Lower leg skin (tissue), 4 donors: ENCODE measurements at regions not wholly inside any gene's neighbourhood (a gene's known extent, or its start where the extent isn't known, plus 50 kb on each side); places are given as distances from the start of the nearest gene placed in this dataset.

ENCODE experiments used
- DNase-seq, 2 donors: peaks; one replicate each; pipeline ENCODE4 v3.0.0-alpha.2; 2019; ENCODE audit warnings: low spot score in 2 of 2
- H3K4me3 ChIP-seq: fragments of 200-600 bp; sonication (generic); 2 replicates; pipeline ENCODE4 v1.5.1; 2017; ENCODE audit warnings: mild to moderate bottlenecking, low read depth; ENCODE audit not compliant: poor library complexity, severe bottlenecking
- POLR2A ChIP-seq, 2 donors: fragments of 450-650 bp; IDR thresholded peaks; one replicate each; pipeline ENCODE4 v1.6.1; 2016 to 2017; ENCODE audit warnings: antibody characterized with exemption in 2 of 2, mild to moderate bottlenecking in 1 of 2, moderate library complexity in 1 of 2
- WGBS, 2 donors: methylation state at CpG; one replicate each; pipeline ENCODE4 v1.1.5; 2018; 5-methylcytosine and 5-hydroxymethylcytosine counted together
- intact Hi-C: fragments of 100-400 bp; cut with DNase I; formaldehyde crosslinking; loops from one replicate; pipeline ENCODE4 v1.15.0; 2023; ENCODE audit warnings: low total_unique reads
- TF ChIP-seq, protein P1 (sequence below), 3 donors: fragments of 450-650 bp; IDR thresholded peaks; one replicate each; pipeline ENCODE4 v1.5.1; 2016; ENCODE audit warnings: antibody characterized with exemption in 3 of 3, mild to moderate bottlenecking in 3 of 3, moderate library complexity in 2 of 3

DNA sequence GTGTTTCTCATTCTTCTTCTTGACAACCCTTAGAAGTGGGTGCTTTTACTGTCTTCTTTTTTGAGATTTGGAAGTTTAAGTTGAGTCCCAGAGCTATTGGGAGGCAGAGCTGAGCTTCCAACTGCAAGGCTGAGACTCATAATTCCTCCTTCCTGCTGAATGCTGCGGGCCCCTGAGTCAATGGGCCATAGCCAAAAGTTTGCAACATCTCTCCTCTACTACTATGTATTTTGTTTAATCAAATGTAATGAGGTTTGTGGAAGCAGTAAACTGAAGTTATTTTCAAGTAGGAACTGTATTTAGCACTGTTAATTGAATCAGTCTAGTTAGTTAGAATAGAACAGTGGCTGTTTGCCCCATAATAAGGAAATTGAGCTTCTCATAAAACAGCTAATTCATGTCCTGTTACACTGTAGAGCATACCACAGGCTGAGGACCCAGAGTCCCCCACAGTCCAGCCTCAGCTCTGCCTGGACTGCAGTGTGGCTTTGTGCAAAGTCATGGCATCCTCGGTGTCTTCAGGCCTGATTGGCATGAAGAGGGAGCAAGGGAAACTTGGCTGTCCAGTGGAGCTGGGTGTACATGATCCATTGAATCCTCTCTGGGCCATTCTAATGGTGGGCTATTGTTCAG lies 631.7 kb downstream of the VRK1 start:
- intact Hi-C loops: no loop called here
- no peak for DNase-seq
- no peak overlapping the region for H3K4me3 ChIP-seq
- 60 to 71% methylated on average over 2 of the region's 2 CpGs for WGBS, 2 donors
- TF ChIP-seq, protein P1, sequence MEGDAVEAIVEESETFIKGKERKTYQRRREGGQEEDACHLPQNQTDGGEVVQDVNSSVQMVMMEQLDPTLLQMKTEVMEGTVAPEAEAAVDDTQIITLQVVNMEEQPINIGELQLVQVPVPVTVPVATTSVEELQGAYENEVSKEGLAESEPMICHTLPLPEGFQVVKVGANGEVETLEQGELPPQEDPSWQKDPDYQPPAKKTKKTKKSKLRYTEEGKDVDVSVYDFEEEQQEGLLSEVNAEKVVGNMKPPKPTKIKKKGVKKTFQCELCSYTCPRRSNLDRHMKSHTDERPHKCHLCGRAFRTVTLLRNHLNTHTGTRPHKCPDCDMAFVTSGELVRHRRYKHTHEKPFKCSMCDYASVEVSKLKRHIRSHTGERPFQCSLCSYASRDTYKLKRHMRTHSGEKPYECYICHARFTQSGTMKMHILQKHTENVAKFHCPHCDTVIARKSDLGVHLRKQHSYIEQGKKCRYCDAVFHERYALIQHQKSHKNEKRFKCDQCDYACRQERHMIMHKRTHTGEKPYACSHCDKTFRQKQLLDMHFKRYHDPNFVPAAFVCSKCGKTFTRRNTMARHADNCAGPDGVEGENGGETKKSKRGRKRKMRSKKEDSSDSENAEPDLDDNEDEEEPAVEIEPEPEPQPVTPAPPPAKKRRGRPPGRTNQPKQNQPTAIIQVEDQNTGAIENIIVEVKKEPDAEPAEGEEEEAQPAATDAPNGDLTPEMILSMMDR (IDR thresholded peaks at IDR 0.05): no peak
- TF ChIP-seq POLR2A (IDR thresholded peaks at IDR 0.05): no peak

DNA sequence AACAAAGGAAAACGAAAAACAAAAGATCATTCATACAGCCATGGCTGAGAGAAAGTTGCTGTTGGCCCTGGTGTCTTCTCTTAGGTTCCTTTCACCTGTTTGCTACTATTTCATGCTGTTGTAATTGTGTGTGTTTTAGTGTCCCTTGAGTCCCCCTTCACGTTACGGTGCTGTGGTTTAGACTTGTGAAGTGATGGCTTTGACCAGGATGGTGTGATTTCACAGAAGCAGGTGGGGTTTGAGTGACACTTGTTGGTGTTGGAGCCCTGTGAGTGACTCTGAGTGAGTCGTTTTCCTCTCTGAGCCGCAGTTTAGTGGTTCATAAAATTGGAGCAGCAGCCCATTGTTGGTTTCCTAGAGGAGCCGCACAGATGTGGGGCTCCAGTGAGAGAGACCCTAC lies 635.4 kb downstream of the VRK1 start:
- intact Hi-C loops: no loop called here
- TF ChIP-seq, protein P1 (IDR thresholded peaks at IDR 0.05): no peak
- TF ChIP-seq POLR2A (IDR thresholded peaks at IDR 0.05): no peak
- H3K4me3 ChIP-seq: no peak overlapping the region
- no peak for DNase-seq
- 77 to 90% methylated on average over 6 of the region's 6 CpGs for WGBS, 2 donors

DNA sequence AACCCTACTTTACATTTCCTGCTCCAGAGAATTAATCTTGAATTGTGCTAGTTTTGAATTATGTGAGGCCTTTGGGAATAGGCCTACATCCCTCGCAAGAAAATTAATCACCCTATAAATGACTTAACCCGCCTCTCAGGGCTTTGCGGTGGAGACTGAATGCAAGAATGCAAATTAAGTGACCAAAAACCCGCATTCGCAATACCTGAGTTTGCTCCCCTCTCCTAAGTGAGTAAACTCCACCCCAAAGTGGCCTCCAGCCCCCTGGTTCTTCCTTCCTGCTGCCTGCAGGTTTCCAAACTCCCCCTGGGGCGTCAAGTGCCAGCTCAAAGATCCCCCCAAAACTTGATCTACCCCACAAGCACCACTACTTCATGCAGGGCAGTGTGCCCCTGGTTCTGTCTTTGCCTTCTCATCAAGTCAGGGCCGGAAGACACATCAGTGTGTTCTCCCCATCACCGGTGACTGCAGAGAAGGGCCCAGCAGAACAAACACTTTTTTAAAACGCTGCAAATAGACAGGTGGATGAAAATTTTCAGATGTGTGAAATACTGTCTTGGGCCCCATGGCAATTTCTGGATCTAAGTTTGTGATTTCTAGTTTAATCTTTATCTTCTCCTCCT lies 644.7 kb downstream of the VRK1 start:
- 90 to 94% methylated on average over 9 of the region's 9 CpGs for WGBS, 2 donors
- no peak overlapping the region for H3K4me3 ChIP-seq
- intact Hi-C loops: no loop called here
- TF ChIP-seq POLR2A (IDR thresholded peaks at IDR 0.05): no peak
- TF ChIP-seq, protein P1 (IDR thresholded peaks at IDR 0.05): no peak
- no peak for DNase-seq

DNA sequence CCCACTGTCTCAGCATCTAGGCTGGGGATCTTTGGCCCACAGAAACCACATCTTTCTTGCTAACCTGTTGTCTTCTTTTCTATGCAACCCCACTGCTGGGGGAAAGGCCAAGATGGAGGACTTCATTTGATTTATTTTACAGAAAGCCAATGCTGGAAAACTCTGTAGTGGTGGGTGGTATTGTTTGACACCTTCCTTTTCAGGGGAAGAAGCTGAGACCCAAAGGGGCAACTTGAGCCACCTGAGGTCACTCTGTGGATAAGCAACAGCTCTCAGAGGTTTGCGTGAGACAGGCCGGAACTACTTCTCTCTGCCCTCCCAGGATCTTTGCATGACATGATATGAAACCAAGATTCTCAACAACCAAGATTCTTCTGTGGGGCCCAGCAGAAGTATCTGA lies 645.2 kb downstream of the VRK1 start:
- no peak for TF ChIP-seq POLR2A (IDR thresholded peaks at IDR 0.05)
- TF ChIP-seq, protein P1 (IDR thresholded peaks at IDR 0.05): no peak
- 94 to 100% methylated on average over 2 of the region's 2 CpGs for WGBS, 2 donors
- intact Hi-C loops: no loop called here

DNA sequence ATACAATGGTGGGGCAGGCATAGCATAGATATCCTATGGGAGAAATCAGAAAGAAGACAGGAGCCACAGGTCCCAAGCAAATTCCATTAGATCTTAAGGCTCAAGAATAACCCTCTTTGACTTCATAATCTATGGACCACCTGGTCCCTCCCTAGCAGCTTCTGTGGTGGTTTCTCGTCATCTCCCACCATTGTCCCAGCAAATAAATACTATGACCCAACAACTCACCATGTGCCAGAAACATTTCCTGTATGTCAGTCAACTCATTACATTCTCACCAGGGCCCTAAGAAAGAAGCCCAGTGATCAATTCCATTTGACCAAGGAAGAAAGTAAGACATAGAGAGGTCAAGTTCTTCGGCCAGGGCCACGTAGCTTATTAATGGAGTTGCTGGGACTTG lies 646.2 kb downstream of the VRK1 start:
- 86 to 90% methylated on average over 3 of the region's 3 CpGs for WGBS, 2 donors
- DNase-seq: no peak
- TF ChIP-seq, protein P1 (IDR thresholded peaks at IDR 0.05): no peak
- TF ChIP-seq POLR2A (IDR thresholded peaks at IDR 0.05): no peak
- intact Hi-C loops: no loop called here
- no peak overlapping the region for H3K4me3 ChIP-seq

More for the DNA sequence above, 645.2 kb downstream of the VRK1 start:
- DNase-seq: no peak
- no peak overlapping the region for H3K4me3 ChIP-seq

DNA sequence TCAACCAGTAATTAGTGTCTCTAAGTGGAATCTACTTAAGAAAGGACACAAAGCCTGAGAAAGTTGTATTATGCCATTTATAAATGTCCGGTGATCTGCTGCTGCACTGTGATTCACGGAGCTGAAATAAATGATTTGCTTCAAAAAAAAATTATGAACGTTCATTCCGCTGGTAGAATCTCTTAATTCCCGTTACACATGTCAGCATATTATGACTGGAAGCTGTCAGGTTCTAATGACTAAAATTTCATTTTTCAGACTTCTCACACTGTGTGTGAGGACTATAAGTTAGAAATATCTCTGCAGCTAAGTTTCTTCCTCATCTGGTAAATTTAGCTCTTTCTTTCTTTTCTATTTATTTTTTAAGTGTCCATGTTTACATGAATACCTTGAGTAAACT lies 647.1 kb downstream of the VRK1 start:
- H3K4me3 ChIP-seq: no peak overlapping the region
- TF ChIP-seq POLR2A (IDR thresholded peaks at IDR 0.05): no peak
- TF ChIP-seq, protein P1 (IDR thresholded peaks at IDR 0.05): no peak
- intact Hi-C loops: no loop called here
- DNase-seq: no peak
- WGBS, 2 donors: 89 to 91% methylated on average over 5 of the region's 5 CpGs
